ENCODE measurements at regions not wholly inside any gene's neighbourhood (a gene's known extent, or its start where the extent isn't known, plus 50 kb on each side); places are given as distances from the start of the nearest gene placed in this dataset.

GRCh38 chr4:67342291-67342690 is 203.0 kb downstream of the CENPC start:
- Histone ChIP-seq H3K79me2 (ENCODE audit: control insufficient read depth, low read length) (no peaks in the 10 kb centered on the region), H3K27ac (ENCODE audit: low read depth, low read length) (no peak overlapping the region), H3K27me3 (ENCODE audit: control insufficient read depth, low read length) (0 out of 2 replicates have a peak, but pooled peaks cover 2% of the 10 kb centered on the region), H3K4me3 (ENCODE audit: low read length) (no peak overlapping the region), H3K4me1 (ENCODE audit: control insufficient read depth, low read length) (no peaks in the 10 kb centered on the region), H3F3A (ENCODE audit: control insufficient read depth, insufficient read depth) (no peaks in the 10 kb centered on the region), H3K4me2 (ENCODE audit: low read length) (no peak overlapping the region), H4K20me1 (ENCODE audit: control insufficient read depth, insufficient read depth, low read depth, low read length) (no peaks in the 10 kb centered on the region), H3K9me2 (replicated peaks; ENCODE audit: control insufficient read depth, low read length) (no peaks in the 10 kb centered on the region), H3K36me3 (ENCODE audit: control insufficient read depth, low read length) (no peaks in the 10 kb centered on the region), H3K9me3 (ENCODE audit: control insufficient read depth, insufficient read depth, low read length) (no peaks in the 10 kb centered on the region)
- TF ChIP-seq CTCF (IDR thresholded peaks at IDR 0.05; ENCODE audit: low read depth, low read length, poor library complexity, severe bottlenecking) (no peak), EZH2phosphoT487 (IDR thresholded peaks at IDR 0.05; ENCODE audit: borderline replicate concordance, low read length) (no peak)

- Histone ChIP-seq H3K4me1 (ENCODE audit: control insufficient read depth, low read length) (no peaks in the 10 kb centered on the region), H3K27me3 (ENCODE audit: control insufficient read depth, low read length) (peaks cover 4% of the 10 kb centered on the region), H3K9me3 (ENCODE audit: control insufficient read depth, insufficient read depth, low read length) (no peaks in the 10 kb centered on the region), H3K4me2 (ENCODE audit: low read length) (no peak overlapping the region), H3K79me2 (ENCODE audit: control insufficient read depth, low read length) (no peaks in the 10 kb centered on the region), H3K4me3 (ENCODE audit: low read length) (no peak overlapping the region), H3K9me2 (replicated peaks; ENCODE audit: control insufficient read depth, low read length) (no peaks in the 10 kb centered on the region), H4K20me1 (ENCODE audit: control insufficient read depth, insufficient read depth, low read depth, low read length) (no peaks in the 10 kb centered on the region), H3F3A (ENCODE audit: control insufficient read depth, insufficient read depth) (no peaks in the 10 kb centered on the region), H3K36me3 (ENCODE audit: control insufficient read depth, low read length) (no peaks in the 10 kb centered on the region), H3K27ac (ENCODE audit: low read depth, low read length) (no peak overlapping the region)
- TF ChIP-seq EZH2phosphoT487 (IDR thresholded peaks at IDR 0.05; ENCODE audit: borderline replicate concordance, low read length) (no peak), CTCF (IDR thresholded peaks at IDR 0.05; ENCODE audit: low read depth, low read length, poor library complexity, severe bottlenecking) (no peak)
Observed at GRCh38 chr4:67333664-67334063, 211.6 kb downstream of the CENPC start.

GRCh38 chr4:67332627-67333026 is 212.7 kb downstream of the CENPC start:
- Histone ChIP-seq H3K36me3 (ENCODE audit: control insufficient read depth, low read length) (no peaks in the 10 kb centered on the region), H3K4me2 (ENCODE audit: low read length) (no peak overlapping the region), H3K27me3 (ENCODE audit: control insufficient read depth, low read length) (peaks cover 4% of the 10 kb centered on the region), H4K20me1 (ENCODE audit: control insufficient read depth, insufficient read depth, low read depth, low read length) (no peaks in the 10 kb centered on the region), H3K4me1 (ENCODE audit: control insufficient read depth, low read length) (no peaks in the 10 kb centered on the region), H3F3A (ENCODE audit: control insufficient read depth, insufficient read depth) (no peaks in the 10 kb centered on the region), H3K27ac (ENCODE audit: low read depth, low read length) (no peak overlapping the region), H3K9me3 (ENCODE audit: control insufficient read depth, insufficient read depth, low read length) (no peaks in the 10 kb centered on the region), H3K79me2 (ENCODE audit: control insufficient read depth, low read length) (no peaks in the 10 kb centered on the region), H3K9me2 (replicated peaks; ENCODE audit: control insufficient read depth, low read length) (no peaks in the 10 kb centered on the region), H3K4me3 (ENCODE audit: low read length) (no peak overlapping the region)
- TF ChIP-seq EZH2phosphoT487 (IDR thresholded peaks at IDR 0.05; ENCODE audit: borderline replicate concordance, low read length) (no peak), CTCF (IDR thresholded peaks at IDR 0.05; ENCODE audit: low read depth, low read length, poor library complexity, severe bottlenecking) (peak; percentile 49)

- Histone ChIP-seq H3K79me2 (ENCODE audit: control insufficient read depth, low read length) (no peaks in the 10 kb centered on the region), H3K36me3 (ENCODE audit: control insufficient read depth, low read length) (no peaks in the 10 kb centered on the region), H3K9me2 (replicated peaks; ENCODE audit: control insufficient read depth, low read length) (no peaks in the 10 kb centered on the region), H3K4me2 (ENCODE audit: low read length) (no peak overlapping the region), H3K27me3 (ENCODE audit: control insufficient read depth, low read length) (peaks cover 4% of the 10 kb centered on the region), H3F3A (ENCODE audit: control insufficient read depth, insufficient read depth) (no peaks in the 10 kb centered on the region), H3K4me3 (ENCODE audit: low read length) (no peak overlapping the region), H3K9me3 (ENCODE audit: control insufficient read depth, insufficient read depth, low read length) (no peaks in the 10 kb centered on the region), H3K27ac (ENCODE audit: low read depth, low read length) (no peak overlapping the region), H4K20me1 (ENCODE audit: control insufficient read depth, insufficient read depth, low read depth, low read length) (no peaks in the 10 kb centered on the region), H3K4me1 (ENCODE audit: control insufficient read depth, low read length) (no peaks in the 10 kb centered on the region)
- no peak for TF ChIP-seq EZH2phosphoT487 (IDR thresholded peaks at IDR 0.05; ENCODE audit: borderline replicate concordance, low read length)
- TF ChIP-seq CTCF (IDR thresholded peaks at IDR 0.05; ENCODE audit: low read depth, low read length, poor library complexity, severe bottlenecking): no peak
Observed at GRCh38 chr4:67328393-67328792, 216.9 kb downstream of the CENPC start.
